ENCODE measurements at regions not wholly inside any gene's neighbourhood (a gene's known extent, or its start where the extent isn't known, plus 50 kb on each side); places are given as distances from the start of the nearest gene placed in this dataset.
"Not testable (repeated sequence)": the region's sequence is repeated elsewhere in the genome, so short reads cannot be mapped to it uniquely, and the experiment has no call there.

DNA sequence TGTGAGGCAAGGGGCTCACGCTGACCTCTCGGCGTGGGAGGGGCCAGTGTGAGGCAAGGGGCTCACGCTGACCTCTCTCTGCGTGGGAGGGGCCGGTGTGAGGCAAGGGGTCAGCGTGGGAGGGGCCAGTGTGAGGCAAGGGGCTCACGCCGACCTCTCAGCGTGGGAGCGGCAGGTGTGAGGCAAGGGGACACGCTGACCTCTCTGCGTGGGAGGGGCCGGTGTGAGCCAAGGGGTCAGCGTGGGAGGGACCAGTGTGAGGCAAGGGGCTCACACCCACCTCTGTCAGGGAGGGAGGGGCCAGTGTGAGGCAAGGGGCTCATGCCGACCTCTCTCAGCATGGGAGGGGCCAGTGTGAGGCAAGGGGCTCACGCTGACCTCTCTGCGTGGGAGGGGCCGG is 251.7 kb upstream of the NUPR2 start:
- not testable (repeated sequence) for TF ChIP-seq CTCF (IDR thresholded peaks at IDR 0.05); ZFX (IDR thresholded peaks at IDR 0.05; ENCODE audit: borderline replicate concordance)

All from 22Rv1 (cell line).